ENCODE measurements at regions not wholly inside any gene's neighbourhood (a gene's known extent, or its start where the extent isn't known, plus 50 kb on each side); places are given as distances from the start of the nearest gene placed in this dataset.

DNA sequence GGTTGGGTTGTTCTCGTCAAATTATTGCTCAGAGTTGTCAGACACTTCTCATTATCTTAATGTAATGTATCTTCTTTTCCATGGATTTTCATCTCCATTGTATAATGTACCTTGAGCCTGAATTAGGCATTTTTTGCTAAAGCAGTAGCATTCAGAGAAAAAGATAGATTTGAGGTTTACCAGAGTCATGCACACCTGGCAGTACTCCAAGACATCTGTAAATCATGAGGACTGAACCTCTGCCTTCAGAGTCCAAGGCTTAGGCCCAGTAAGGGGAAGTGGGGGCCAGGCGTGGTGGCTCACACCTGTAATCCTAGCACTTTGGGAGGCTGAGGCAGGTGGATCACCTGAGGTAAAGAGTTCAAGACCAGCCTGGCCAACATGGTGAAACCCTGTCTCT lies 624.3 kb upstream of the MBL2 start:
- no peak overlapping the region for H3K4me3 Mint-ChIP-seq (ENCODE audit: low read depth, unreplicated experiment)
- BruUV-seq (replicated peaks), result no TSS peak
- TF ChIP-seq, protein P1, sequence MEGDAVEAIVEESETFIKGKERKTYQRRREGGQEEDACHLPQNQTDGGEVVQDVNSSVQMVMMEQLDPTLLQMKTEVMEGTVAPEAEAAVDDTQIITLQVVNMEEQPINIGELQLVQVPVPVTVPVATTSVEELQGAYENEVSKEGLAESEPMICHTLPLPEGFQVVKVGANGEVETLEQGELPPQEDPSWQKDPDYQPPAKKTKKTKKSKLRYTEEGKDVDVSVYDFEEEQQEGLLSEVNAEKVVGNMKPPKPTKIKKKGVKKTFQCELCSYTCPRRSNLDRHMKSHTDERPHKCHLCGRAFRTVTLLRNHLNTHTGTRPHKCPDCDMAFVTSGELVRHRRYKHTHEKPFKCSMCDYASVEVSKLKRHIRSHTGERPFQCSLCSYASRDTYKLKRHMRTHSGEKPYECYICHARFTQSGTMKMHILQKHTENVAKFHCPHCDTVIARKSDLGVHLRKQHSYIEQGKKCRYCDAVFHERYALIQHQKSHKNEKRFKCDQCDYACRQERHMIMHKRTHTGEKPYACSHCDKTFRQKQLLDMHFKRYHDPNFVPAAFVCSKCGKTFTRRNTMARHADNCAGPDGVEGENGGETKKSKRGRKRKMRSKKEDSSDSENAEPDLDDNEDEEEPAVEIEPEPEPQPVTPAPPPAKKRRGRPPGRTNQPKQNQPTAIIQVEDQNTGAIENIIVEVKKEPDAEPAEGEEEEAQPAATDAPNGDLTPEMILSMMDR (IDR thresholded peaks at IDR 0.05; ENCODE audit: unreplicated experiment), result no peak
- CTCF ChIA-PET, result no interaction called here
- H3K9me3 Mint-ChIP-seq (ENCODE audit: low read depth, unreplicated experiment), result peaks cover 20% of the 10 kb centered on the region
- no peaks in the 10 kb centered on the region for H3K27me3 Mint-ChIP-seq (ENCODE audit: unreplicated experiment)
- intact Hi-C loops (cut with micrococcal nuclease; ENCODE audit: unreplicated experiment), result no loop called here
- H3K4me1 Mint-ChIP-seq (ENCODE audit: low read depth, unreplicated experiment), result no peaks in the 10 kb centered on the region
- no peak overlapping the region for H3K27ac Mint-ChIP-seq (ENCODE audit: unreplicated experiment)
- DNase-seq, result no peak
- H3K36me3 Mint-ChIP-seq (ENCODE audit: insufficient read depth, unreplicated experiment), result no peaks in the 10 kb centered on the region

DNA sequence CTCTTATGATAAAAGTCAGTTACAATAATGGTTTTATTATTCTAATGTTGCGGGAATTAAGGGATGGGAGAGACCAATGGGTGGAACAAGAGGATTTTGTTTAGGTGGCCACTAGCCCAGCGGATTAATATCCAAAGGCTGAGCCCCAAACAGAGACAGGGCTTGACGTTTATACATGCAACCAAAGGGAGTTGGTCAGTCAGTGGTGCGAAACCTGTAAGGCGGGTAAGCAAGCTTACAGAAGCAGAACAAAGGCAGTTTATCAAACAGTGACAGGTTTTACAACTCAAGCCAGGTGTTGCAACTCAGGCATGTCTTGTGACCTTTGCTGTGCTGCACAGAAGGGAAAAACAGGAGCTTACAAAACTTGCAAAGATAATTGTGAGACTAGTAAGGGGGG lies 622.9 kb upstream of the MBL2 start:
- no TSS peak for BruUV-seq (replicated peaks)
- H3K9me3 Mint-ChIP-seq (ENCODE audit: low read depth, unreplicated experiment), result peaks cover 19% of the 10 kb centered on the region
- intact Hi-C loops (cut with micrococcal nuclease; ENCODE audit: unreplicated experiment), result no loop called here
- TF ChIP-seq, protein P1 (IDR thresholded peaks at IDR 0.05; ENCODE audit: unreplicated experiment), result no peak
- no peaks in the 10 kb centered on the region for H3K4me1 Mint-ChIP-seq (ENCODE audit: low read depth, unreplicated experiment)
- no peak for DNase-seq
- no peak overlapping the region for H3K4me3 Mint-ChIP-seq (ENCODE audit: low read depth, unreplicated experiment)
- CTCF ChIA-PET, result no interaction called here
- H3K27me3 Mint-ChIP-seq (ENCODE audit: unreplicated experiment), result no peaks in the 10 kb centered on the region
- H3K27ac Mint-ChIP-seq (ENCODE audit: unreplicated experiment), result no peak overlapping the region
- H3K36me3 Mint-ChIP-seq (ENCODE audit: insufficient read depth, unreplicated experiment), result no peaks in the 10 kb centered on the region

DNA sequence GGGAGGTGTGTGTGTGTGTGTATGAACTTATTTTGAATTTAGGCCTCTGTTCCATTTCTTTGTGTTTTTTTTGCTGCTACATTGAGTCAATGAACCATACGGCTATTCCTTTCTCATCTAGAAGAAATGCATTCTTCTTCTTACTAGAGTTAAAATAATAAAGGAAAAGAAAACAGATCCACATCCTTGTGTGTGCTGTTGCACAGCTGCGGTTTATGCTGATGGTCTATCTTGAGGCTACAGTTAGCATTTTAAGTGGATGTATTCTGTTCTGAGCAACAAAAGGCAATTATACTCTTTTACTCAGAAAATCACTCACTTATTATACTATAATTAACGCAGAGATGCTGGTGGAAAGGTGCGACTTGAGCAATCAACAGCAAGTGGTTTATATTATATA lies 615.0 kb upstream of the MBL2 start:
- Mint-ChIP-seq H3K4me1 (ENCODE audit: low read depth, unreplicated experiment) (no peaks in the 10 kb centered on the region), H3K4me3 (ENCODE audit: low read depth, unreplicated experiment) (no peak overlapping the region), H3K27ac (ENCODE audit: unreplicated experiment) (no peak overlapping the region), H3K36me3 (ENCODE audit: insufficient read depth, unreplicated experiment) (no peaks in the 10 kb centered on the region), H3K27me3 (ENCODE audit: unreplicated experiment) (no peaks in the 10 kb centered on the region), H3K9me3 (ENCODE audit: low read depth, unreplicated experiment) (peaks cover 5% of the 10 kb centered on the region)
- CTCF ChIA-PET, result no interaction called here
- TF ChIP-seq, protein P1 (IDR thresholded peaks at IDR 0.05; ENCODE audit: unreplicated experiment), result no peak
- intact Hi-C loops (cut with micrococcal nuclease; ENCODE audit: unreplicated experiment), result no loop called here
- BruUV-seq (replicated peaks), result no TSS peak
- no peak for DNase-seq

DNA sequence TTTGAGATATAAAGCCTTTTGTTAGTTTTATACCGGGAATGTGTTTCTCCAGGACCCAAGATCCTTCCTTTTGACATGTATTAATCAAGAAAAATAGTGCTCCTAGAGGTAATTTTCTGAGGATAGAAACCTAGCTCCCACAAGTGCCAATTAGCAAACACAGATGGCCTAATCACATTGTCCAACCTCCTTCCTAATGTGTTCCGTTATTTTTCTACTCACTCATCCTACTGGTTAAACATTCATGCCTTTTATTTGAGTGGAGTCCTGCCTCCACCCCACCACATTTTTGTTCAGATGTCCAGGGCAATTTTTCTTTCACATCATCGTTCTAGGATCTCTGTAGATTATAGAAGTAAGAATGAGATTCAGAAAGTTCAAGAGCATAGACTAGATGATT lies 610.0 kb upstream of the MBL2 start:
- intact Hi-C loops (cut with micrococcal nuclease; ENCODE audit: unreplicated experiment), result no loop called here
- Mint-ChIP-seq H3K4me3 (ENCODE audit: low read depth, unreplicated experiment) (no peak overlapping the region), H3K4me1 (ENCODE audit: low read depth, unreplicated experiment) (no peaks in the 10 kb centered on the region), H3K9me3 (ENCODE audit: low read depth, unreplicated experiment) (no peaks in the 10 kb centered on the region), H3K27me3 (ENCODE audit: unreplicated experiment) (no peaks in the 10 kb centered on the region), H3K36me3 (ENCODE audit: insufficient read depth, unreplicated experiment) (no peaks in the 10 kb centered on the region), H3K27ac (ENCODE audit: unreplicated experiment) (no peak overlapping the region)
- DNase-seq, result no peak
- CTCF ChIA-PET, result no interaction called here
- BruUV-seq (replicated peaks), result no TSS peak
- TF ChIP-seq, protein P1 (IDR thresholded peaks at IDR 0.05; ENCODE audit: unreplicated experiment), result no peak

DNA sequence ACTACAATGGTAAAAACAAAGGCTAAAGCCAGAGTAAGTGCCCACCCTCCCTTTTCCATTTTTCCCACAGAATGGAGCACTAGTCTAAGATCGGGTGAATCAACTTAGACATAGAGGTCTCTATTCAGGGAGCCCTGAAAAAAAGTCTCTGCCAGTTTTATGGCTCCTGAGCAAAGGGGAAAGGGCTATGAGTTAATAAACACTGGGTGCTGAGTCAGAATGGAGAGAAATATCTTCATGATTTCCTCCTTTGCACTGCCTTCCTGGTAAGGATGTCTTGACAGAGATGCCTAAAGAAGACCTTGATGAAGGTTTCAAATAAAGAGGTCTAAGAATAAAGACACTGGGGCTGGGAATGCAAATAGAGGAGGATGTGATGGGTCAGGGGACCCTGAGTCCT lies 607.4 kb upstream of the MBL2 start:
- CTCF ChIA-PET, result interaction anchor here (0.7 kb wide), 1 partner anchor 34 kb away, joined by 3 read pairs; no protein-coding TSS in a partner anchor
- DNase-seq, result no peak
- TF ChIP-seq, protein P1 (IDR thresholded peaks at IDR 0.05; ENCODE audit: unreplicated experiment), result no peak
- Mint-ChIP-seq H3K36me3 (ENCODE audit: insufficient read depth, unreplicated experiment) (no peaks in the 10 kb centered on the region), H3K27me3 (ENCODE audit: unreplicated experiment) (no peaks in the 10 kb centered on the region), H3K9me3 (ENCODE audit: low read depth, unreplicated experiment) (no peaks in the 10 kb centered on the region), H3K4me3 (ENCODE audit: low read depth, unreplicated experiment) (no peak overlapping the region), H3K4me1 (ENCODE audit: low read depth, unreplicated experiment) (no peaks in the 10 kb centered on the region), H3K27ac (ENCODE audit: unreplicated experiment) (no peak overlapping the region)
- intact Hi-C loops (cut with micrococcal nuclease; ENCODE audit: unreplicated experiment), result no loop called here
- BruUV-seq (replicated peaks), result no TSS peak

Data from Calu3 (cell line).